CD4-positive, alpha-beta T cell treated with Interleukin-17A for 1 hour (primary cell): ENCODE measurements at regions not wholly inside any gene's neighbourhood (a gene's known extent, or its start where the extent isn't known, plus 50 kb on each side); places are given as distances from the start of the nearest gene placed in this dataset.

Experiments
- DNase-seq: peaks from one replicate; pipeline ENCODE4 v3.0.0-alpha.2; 2020

- no peak for DNase-seq
Measured at GRCh38 chr2:160889439-160890170, 270.6 kb upstream of the TANK start.

GRCh38 chr2:160890667-160891352, 269.4 kb upstream of the TANK start:
- DNase-seq, result no peak

- no peak for DNase-seq
Measured at GRCh38 chr2:160891353-160891740, 268.9 kb upstream of the TANK start.

DNA sequence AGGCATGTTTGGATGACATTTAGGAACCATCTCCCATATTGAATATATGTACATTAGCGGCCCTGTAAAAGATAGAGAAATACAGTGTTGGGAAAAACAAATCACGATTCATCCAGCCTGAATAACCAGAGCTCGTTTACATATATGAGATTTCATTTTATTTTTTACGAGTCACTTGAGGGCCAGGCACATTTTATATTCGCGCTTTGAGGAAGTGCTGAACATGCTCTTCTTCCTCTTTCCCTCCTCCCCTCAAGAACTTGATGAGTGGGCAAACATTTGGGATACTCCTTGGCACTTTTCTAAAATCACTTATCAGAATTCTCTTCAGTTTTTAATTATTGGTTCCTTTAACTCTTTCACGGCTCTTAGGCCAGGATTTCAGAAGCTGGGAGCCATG, 268.0 kb upstream of the TANK start:
- no peak for DNase-seq

GRCh38 chr2:160893581-160893980, 266.6 kb upstream of the TANK start:
- DNase-seq, result no peak

DNA sequence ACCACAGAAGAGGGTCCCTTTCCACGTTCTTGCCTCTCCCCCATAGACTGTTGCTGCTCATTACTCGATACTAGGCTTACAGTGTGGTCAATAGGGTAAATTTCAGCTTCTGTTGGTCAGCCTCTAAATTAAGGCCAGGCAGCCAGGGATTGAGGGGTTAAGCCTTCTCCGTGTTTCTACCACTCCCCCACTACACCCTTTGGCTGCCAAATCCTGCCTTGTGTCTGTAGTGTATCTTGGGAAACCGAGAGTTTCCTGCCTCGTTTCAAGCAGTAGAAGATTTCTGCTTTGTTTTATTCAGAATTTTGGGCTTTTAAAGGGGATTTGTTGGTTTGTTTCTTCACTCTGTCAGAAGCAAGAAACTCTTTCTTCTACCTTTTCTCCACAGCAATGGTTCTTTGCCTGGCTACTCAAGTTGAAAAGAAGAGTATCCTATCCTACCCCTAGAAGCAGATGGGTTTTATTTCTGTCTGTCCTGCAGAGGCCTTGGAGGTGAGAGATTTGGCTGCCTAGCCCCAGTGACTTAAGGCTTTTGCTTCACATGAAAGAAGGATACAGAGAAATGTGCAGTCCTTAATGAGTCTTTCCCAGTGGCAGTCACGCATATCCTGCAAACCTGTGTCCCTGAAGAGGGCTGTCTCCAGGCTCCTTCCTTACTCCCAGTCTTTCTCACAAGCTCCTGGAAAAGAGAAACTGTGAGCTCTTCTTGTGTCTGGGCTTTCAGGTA, 261.5 kb upstream of the TANK start:
- DNase-seq, result no peak

- DNase-seq, result no peak
Measured at GRCh38 chr2:160901613-160902012, 258.6 kb upstream of the TANK start.

DNA sequence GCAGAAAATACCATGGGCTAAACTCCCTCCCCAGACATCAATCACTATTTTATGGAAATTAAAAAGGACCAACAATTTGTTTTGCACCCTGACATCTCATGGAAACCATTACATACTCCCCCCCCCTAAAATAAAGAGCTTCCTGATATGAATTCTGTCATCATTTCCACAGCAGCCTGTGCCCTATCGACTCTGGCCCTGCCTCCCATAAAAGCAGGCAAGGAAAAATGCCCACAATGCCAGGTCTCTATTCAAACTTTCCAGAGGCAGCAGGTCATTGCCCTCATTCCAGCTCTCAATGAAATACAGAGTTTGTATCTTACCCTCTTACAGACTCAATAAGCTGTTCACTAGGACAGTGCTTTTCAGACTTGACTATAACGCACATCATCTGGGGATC, 254.4 kb upstream of the TANK start:
- no peak for DNase-seq

DNA sequence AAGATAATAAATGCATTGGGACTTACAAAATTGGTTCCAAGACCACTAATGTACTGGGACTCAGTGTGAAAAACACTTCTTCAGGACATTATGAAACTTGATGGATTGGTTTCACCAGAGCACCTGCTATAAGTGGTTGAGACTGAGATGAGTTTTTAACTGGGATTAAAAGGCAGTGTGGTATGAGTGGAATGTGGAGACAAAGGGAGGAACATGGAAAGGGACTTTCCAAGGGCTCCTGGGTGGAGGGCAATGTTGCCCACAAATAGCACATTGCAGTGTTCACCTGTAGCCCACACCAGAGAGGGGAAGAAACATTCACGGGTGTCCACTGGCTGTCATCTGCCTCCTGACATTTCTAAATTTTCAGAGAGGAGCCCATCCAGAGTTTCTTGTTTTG, 253.3 kb upstream of the TANK start:
- no peak for DNase-seq

- no peak for DNase-seq
Measured at GRCh38 chr2:160907738-160908137, 252.5 kb upstream of the TANK start.

DNA sequence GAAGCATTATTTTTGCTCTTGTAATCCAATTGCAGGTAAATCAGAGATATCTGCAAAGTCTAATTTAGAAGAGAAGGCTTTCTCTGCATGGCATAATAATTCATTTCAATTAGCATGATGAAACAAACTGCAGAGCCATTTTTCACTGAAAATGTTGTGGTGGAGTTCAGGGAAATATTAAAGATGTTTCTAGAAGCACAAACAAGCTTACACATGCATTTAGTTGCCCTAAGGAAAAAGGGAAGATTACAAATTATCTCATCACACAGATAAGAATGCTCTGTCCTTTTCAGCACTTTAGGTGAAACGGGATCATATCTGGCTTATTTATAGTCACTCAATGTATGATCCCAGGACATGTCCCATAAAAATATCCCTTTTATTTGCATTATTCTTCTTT, 252.1 kb upstream of the TANK start:
- no peak for DNase-seq

- DNase-seq, result no peak
Measured at GRCh38 chr2:160909781-160910242, 250.4 kb upstream of the TANK start.

DNA sequence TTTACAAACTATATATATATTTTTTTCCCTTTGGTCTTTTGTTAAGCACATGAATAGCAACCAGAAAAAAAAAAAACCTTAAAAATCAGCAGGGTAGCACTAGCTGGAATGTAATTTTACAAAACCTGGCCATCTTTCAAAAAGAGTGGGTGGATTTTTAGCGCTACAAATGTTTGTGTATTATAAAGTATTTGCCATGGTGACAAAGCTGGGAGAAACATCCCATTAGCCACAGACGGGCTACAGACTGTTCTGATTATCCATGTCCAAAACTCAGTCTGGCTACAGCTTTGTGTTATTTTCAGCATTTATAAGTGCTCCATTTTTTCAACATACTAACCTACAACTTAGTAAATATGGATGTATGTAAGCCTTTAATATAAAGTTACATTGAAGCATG, 249.5 kb upstream of the TANK start:
- DNase-seq, result no peak

DNA sequence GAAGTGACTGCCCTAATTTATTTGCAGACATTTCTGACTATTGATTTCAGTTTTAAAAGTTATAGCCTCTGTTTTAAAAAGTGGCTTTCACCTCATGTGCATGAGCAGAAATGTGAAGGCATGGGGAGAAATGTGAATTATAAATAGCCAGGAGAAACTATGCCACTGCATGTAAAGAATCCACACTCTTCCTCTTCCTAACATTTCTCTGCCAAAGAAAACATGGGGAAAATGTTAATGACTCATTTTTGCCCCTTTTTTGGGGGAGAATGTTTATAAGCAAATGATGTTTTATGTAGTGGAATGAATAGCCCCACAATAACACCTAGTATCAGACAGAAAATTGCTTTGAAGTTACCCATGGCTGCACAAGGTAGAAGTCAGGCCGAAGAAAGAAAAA, 249.0 kb upstream of the TANK start:
- no peak for DNase-seq

DNA sequence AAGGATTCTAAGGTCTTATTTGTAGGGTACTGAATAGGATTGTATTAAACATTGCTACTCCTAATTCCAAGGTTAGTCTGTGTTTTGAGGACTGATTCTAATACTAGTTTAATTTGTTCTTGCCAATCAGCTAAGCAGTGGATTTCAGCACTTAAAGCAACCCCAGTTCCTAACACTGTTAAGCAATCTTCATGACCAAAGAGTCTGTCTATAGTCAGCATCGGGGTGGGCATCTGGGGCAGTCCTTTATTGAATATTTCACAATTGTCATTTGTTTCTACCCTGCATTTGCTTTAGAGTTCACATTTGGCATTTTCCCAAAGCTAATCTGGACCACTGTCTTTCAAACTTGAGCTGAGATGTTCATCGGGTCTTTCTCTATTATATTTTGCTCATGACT, 248.0 kb upstream of the TANK start:
- no peak for DNase-seq

DNA sequence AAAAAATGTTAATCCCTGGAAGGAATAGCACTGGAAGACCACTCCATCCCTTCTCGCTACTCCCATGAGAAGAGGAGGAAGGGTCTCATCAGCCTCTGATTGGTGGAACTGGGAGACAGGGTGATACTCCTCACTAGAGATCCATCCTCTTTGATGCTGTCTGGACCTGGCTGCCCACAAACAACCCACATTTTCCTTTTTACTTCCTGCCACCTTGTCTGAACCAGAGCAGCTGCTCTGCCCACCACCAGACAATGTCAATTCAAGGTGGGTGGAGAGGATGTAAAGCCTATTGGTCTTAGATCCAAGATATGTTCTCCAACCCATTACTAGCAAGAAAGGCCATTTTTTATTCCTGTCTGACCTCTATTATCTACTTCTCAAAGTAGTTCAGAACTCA, 246.9 kb upstream of the TANK start:
- DNase-seq, result no peak

DNA sequence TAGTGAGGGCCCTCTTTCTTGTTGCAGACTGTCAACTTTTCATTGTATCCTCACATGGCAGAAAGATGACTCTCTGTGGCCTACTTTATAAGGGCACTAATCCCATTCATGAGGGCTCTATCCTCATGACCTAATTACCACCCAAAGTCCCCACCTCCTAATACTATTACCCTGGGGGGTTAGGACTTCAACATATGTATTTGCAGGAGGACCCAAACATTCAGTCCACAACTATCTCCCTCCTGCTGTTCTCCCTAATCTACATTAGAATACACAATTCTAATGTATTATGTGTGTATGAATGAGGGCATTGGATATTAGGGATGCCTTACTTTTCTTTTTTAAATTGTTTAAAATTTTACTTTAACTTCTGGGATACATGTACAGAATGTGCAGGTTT, 246.0 kb upstream of the TANK start:
- DNase-seq, result no peak

- DNase-seq, result no peak
Measured at GRCh38 chr2:160916300-160916699, 243.9 kb upstream of the TANK start.

GRCh38 chr2:160917850-160918249, 242.4 kb upstream of the TANK start:
- DNase-seq, result no peak

DNA sequence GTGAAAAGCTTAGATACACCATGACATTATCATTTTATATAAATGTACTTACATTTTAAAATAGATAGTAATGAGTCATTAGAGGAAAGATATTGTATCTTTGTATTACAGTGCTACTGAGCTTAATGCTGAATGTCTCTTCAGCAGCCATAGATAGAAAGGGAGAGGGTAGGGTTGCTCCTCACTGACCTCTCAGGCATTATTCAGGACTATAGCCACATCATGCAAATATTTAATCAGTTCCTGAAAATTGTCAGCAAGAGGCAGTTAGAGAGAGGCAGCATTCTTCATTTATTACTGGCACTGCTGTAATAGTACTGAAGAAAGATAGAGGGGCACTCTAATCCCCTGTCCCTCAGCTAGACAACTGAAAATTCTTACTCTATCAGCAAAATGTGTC, 242.0 kb upstream of the TANK start:
- no peak for DNase-seq

- peak; percentile 39 for DNase-seq
Measured at GRCh38 chr2:160918906-160919503, 241.2 kb upstream of the TANK start.

GRCh38 chr2:160920061-160920460, 240.2 kb upstream of the TANK start:
- no peak for DNase-seq

DNA sequence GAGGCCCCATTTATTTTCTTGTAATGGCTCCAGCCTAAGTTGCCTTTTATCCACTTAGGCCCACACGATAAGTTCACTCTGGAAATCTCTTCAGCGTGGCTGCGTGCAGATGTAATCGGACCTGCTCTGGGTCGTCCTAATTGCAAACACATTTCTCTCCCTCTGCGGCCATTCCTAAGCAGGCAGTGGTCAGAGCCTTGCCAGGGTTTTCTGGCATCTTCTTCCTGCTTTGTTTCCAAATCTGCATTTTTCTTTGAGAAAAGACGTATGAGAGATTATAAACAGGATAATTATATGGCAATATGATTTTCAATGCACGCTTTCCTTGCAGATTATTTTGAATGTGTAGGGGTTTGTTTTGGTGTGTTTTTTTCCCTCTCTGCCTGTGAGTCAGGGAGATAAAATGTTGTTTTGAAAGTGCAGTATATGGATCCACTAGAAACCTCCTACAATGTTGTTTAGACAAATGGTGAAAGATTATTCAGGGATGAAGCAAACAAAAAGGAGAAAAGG, 239.4 kb upstream of the TANK start:
- no peak for DNase-seq
